Activated CD4-positive, alpha-beta T cell treated with anti-CD3 and anti-CD28 coated beads for 48 hours (primary cell): ENCODE measurements at regions not wholly inside any gene's neighbourhood (a gene's known extent, or its start where the extent isn't known, plus 50 kb on each side); places are given as distances from the start of the nearest gene placed in this dataset.

Source experiments
- DNase-seq: peaks from one replicate; pipeline ENCODE4 v3.0.0-alpha.2; 2020

DNA sequence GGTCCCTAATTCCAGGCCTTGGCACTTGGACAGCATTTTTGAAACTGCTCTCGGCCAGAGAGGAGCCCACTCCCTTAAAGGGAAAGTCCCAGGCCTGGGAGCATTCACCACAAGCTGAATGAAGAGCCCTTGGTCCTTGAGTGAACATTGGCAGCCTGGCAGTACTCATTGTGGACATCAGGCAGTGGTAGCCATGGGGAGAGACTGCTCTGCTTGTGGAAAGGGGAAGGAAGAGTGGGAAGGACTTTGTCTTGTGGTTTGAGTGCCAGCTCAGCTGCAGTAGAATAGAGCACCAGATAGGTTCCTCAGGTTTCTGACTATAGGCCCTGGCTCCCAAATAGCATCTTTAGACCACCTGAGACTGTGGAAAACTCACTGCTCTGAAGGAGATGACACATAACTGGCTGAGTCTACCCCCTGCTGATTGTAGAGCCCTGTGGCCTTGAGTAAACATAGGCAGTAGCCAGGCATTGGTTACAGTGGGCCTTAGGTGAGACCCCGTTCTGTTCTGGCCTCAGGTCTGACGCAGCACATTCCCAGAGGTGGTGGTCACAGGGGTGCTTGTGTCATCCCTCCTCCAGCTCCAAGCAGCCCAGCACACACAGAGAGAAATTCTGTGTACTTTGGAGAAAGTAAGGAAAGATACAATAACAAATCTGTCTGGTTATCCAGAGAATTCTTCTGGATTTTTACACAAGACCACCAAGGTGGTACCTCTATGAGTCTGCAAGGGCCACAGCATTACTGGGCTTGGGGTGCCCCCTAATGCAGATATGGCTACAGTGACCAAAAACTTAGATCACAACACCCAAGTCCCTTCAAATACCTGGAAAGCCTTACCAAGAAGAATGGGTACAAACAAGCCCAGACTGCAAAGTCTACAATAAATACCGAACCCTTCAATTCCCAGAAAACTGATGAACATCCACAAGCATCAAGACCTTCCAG, 153.8 kb downstream of the GNAI1 start:
- no peak for DNase-seq

DNA sequence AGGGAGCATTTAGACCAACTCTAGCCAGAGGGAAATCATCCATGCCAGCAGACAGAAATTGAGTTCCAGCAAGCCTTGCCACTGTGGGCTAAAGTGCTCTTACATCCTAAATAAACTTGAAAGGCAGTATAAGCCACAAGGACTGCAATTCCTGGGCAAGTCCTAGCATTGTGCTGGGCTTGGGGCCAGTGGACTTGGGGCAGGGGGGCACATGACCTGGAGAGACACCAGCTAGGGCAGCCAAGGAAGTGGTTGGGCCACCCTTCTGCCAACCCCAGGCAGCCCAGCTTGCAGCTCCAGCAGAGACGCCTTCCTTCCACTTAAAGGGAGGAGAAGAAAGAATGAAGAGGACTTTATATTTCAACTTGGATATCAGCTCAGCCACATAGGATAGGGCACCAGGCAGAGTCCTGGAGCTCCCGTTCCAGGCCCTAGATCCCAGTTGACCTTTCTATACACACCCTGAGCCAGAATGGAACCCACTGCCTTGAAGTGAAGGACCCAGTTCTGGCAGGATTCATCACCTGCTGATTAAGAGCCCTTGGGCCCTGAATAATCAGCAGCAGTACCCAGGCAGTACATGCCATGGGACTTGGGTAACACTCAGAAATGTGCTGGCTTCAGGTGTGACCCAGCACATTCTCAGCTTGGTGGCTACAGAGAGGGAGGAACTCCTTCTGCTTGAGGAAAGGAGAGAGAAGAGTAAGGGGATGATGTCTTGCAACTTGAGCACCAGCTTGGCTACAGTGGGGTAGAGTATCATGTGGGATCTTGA, 153.0 kb downstream of the GNAI1 start:
- no peak for DNase-seq

DNA sequence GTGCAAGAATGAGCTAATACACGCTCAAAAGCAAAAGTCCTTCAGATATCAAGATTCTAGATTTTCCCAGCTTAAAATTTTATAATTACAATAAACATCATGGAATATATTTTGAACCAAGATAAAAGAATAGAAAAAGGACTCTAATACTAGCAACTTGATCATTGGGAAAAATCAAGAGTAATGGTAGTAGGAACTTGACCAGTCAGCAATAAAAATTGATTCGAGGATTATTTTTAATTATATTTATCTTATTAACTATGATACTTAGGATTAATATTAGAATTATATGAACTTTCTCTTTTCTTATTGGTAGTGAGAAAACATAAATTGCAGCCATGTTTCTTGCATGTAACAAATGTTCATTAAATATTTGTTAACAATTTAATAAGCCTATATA, 152.0 kb downstream of the GNAI1 start:
- no peak for DNase-seq

DNA sequence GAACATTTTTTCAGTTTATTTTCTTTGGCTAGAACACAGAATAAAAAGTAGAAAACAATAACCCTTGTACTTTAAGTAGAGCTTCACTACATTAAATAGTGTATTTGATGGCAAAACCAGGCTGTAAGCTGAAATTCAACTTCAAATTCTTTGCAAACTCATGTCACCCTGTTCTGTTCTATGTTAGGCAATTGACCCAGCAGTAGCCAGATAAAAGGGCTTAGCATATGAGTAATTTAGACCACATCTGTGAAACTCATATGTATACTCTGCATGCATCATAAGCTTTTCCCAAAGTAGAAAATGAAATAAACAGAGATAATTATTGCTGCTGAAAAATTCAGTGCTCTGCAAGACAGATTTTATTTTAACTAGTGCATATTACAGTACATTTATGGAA, 150.2 kb downstream of the GNAI1 start:
- DNase-seq: no peak

DNA sequence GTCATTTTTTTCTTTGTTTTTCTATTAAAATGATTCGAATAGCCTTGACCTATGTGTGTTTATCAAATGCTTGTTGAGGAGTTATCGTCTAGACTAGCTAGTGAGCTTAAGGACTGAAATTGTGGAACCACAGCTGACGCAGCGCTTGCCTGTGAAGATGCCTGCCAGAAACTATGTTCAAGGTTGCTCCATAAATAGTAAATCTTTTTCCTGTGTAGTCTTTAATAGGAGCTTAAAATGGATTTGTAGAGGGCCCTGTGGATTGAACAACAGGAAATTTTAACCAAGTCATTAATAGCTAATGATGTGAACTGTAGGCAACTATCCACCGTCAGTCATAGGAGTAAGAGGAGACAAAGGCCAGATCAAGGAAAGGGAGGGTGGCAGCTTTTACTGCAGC, 145.1 kb downstream of the GNAI1 start:
- DNase-seq: no peak

DNA sequence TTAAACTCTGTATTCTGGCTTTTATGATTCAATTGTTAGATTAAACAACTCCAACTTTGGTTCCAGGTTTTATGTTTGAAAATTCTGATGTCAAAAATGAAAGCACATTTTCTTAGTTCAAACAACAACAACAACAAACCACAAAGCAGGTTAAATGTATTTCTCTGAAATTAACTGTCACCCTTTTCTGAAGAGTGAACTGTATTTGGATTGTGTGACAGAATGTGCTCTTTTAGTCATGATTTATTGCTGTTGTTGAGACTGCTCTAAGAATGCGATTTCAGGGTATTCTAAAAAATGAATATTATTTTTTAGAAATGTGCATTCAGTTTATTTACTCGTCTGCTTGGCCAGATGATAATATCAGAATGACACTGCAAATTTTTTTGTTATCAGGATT, 144.1 kb downstream of the GNAI1 start:
- no peak for DNase-seq

DNA sequence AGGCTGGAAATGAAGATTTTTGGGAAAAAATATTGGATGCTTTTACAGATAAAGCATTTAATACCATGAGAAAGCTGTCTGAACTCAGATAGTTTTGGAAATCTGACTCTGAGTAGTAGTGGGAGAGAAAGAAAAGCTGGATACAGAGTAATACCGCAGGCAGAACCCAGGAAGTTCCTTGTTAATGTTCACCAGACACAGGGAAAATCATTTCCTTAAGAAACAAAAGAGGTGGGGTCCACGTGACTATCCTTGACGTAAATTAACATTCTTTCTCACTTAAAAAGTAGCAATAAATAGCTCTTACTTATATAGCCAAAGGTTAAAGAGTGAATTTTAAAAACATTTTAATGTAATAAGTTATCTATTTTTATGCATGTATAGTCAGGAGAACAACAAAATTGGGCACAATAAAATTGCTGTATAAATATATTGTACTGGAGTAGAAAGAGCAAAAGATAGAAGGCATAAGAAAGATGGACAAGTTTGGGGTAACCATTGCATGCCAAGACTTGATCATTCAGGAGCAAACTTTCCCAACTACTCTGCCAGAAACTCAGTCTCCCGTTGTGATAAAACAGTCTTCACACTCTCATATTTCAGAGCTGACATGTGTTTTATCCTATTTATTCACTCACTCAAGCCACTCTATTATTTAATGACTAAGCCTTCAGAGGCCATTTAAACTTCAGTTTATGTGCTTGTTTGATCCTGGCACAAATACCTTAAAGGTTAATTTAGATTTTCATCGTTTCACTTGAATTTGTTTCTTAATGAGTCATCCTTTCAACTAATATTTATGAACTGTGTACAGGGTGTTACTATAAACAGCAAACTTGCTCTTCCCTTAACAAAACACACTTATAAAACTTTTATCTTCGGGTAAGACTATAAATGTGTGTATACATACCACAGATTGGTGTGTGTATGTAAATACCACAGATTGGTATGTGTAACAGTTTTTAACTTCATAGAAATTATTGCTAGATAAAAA, 143.1 kb downstream of the GNAI1 start:
- no peak for DNase-seq
